Progenitor cell of endocrine pancreas (in vitro differentiated cells): ENCODE measurements at regions not wholly inside any gene's neighbourhood (a gene's known extent, or its start where the extent isn't known, plus 50 kb on each side); places are given as distances from the start of the nearest gene placed in this dataset.

Source experiments
- DNase-seq: peaks from one replicate; pipeline ENCODE4 v3.0.0; 2021; ENCODE audit warnings: low spot score; ENCODE audit not compliant: unreplicated experiment
- H3K27ac Mint-ChIP-seq: 2 replicates; pipeline ENCODE4 v1.8.0; 2021; ENCODE audit warnings: mild to moderate bottlenecking, moderate library complexity, mixed read lengths
- H3K27me3 Mint-ChIP-seq: 2 replicates; pipeline ENCODE4 v1.8.0; 2021; ENCODE audit warnings: mixed read lengths
- H3K36me3 Mint-ChIP-seq: 2 replicates; pipeline ENCODE4 v1.8.0; 2022; ENCODE audit warnings: mixed read lengths; ENCODE audit not compliant: insufficient read depth
- H3K4me1 Mint-ChIP-seq: 2 replicates; pipeline ENCODE4 v1.8.0; 2021; ENCODE audit warnings: low read depth, mixed read lengths
- H3K4me3 Mint-ChIP-seq: 2 replicates; pipeline ENCODE4 v1.8.0; 2021; ENCODE audit warnings: low read depth, mild to moderate bottlenecking, moderate library complexity, mixed read lengths
- H3K9me3 Mint-ChIP-seq: 2 replicates; pipeline ENCODE4 v1.8.0; 2021; ENCODE audit warnings: low read depth, mixed read lengths
- TF ChIP-seq, protein P1 (sequence below): fragments of 200-600 bp; sonication (generic); IDR thresholded peaks from one replicate; pipeline ENCODE4 v1.5.0; 2021; ENCODE audit warnings: antibody characterized with exemption, mild to moderate bottlenecking; ENCODE audit not compliant: unreplicated experiment

DNA sequence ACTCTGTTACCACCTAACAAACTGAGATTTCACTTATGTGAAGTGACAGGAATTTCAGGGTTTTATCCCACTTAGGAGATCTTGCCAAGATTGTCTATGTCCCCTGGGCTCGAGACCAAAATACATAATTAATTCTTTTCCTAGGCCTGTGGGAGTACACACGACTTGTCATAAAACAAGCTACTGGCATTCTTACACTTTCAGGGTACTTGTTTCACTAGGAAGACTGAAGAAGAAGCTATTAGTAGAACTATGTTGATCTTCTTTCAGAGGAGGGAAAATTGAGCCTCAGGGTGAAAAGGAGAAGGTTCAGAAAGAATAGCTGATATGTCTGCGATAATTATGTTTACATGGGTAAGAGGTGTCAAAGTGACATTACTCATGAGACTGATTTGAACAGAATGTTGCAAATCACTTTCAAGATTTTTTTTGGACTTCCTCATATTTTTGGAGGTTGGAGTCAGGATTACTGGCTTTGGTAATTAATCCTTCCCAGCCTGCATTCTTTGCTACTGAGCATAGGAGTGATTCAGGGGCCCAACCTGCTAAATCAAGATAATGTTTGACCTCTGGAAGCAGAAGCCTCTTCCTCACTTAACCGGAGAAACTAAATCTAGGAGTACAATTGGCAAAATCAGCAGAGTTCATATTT, 240.0 kb upstream of the NT5C1B start:
- no peak overlapping the region for H3K4me3 Mint-ChIP-seq
- TF ChIP-seq, protein P1, sequence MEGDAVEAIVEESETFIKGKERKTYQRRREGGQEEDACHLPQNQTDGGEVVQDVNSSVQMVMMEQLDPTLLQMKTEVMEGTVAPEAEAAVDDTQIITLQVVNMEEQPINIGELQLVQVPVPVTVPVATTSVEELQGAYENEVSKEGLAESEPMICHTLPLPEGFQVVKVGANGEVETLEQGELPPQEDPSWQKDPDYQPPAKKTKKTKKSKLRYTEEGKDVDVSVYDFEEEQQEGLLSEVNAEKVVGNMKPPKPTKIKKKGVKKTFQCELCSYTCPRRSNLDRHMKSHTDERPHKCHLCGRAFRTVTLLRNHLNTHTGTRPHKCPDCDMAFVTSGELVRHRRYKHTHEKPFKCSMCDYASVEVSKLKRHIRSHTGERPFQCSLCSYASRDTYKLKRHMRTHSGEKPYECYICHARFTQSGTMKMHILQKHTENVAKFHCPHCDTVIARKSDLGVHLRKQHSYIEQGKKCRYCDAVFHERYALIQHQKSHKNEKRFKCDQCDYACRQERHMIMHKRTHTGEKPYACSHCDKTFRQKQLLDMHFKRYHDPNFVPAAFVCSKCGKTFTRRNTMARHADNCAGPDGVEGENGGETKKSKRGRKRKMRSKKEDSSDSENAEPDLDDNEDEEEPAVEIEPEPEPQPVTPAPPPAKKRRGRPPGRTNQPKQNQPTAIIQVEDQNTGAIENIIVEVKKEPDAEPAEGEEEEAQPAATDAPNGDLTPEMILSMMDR, result no peak

DNA sequence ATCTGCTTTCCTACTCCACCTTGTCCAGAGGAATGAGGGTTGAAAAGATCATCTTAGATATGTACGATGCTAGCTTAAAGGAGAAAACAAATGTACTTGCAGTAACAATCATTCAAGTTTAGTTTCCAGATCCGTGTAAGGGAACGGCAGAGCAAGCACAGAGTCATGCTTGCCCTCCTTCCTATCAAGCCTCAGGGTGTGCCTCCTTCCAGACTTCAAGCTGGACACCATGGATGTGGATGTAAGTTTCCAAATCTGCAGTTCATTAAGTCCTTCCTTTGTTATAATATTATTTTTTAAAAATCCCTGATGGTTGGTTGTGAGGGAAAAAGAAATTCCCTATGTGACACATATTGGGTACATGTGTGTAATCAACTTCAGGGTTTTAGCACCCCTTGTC, 238.9 kb upstream of the NT5C1B start:
- no peaks in the 10 kb centered on the region for H3K36me3 Mint-ChIP-seq
- H3K27ac Mint-ChIP-seq, result no peak overlapping the region
- H3K27me3 Mint-ChIP-seq, result no peaks in the 10 kb centered on the region
- peaks cover 71% of the 10 kb centered on the region for H3K4me1 Mint-ChIP-seq
- DNase-seq, result no peak
- TF ChIP-seq, protein P1, result no peak
- H3K9me3 Mint-ChIP-seq, result no peaks in the 10 kb centered on the region
- no peak overlapping the region for H3K4me3 Mint-ChIP-seq

More for the DNA sequence above, 240.0 kb upstream of the NT5C1B start:
- H3K36me3 Mint-ChIP-seq, result no peaks in the 10 kb centered on the region
- peaks cover 62% of the 10 kb centered on the region for H3K4me1 Mint-ChIP-seq
- no peak for DNase-seq
- no peaks in the 10 kb centered on the region for H3K9me3 Mint-ChIP-seq
- peak overlapping the region; percentile 74 for H3K27ac Mint-ChIP-seq
- no peaks in the 10 kb centered on the region for H3K27me3 Mint-ChIP-seq

DNA sequence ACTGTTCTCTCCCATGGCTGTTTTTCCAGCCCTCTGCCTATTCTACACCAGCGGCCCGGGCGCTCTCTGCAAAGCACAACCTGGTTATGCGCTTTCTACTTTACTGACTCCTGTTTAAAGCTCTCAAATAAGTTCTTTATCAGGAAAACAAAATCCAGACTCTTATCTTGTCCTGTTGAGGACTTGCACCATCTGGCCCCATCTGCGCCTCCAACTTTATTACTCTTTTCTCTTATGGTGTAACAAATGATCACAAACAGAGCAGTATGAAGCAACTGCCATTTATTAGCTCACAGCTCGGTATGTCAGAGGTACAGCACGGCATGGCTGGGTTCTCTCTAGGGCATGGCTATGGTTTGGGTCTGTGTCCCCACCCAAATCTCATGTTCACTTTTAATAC, 236.5 kb upstream of the NT5C1B start:
- Mint-ChIP-seq H3K4me3 (no peak overlapping the region), H3K36me3 (no peaks in the 10 kb centered on the region), H3K27me3 (no peaks in the 10 kb centered on the region), H3K27ac (no peak overlapping the region), H3K4me1 (peaks cover 56% of the 10 kb centered on the region), H3K9me3 (no peaks in the 10 kb centered on the region)
- TF ChIP-seq, protein P1, result no peak
- DNase-seq, result no peak

DNA sequence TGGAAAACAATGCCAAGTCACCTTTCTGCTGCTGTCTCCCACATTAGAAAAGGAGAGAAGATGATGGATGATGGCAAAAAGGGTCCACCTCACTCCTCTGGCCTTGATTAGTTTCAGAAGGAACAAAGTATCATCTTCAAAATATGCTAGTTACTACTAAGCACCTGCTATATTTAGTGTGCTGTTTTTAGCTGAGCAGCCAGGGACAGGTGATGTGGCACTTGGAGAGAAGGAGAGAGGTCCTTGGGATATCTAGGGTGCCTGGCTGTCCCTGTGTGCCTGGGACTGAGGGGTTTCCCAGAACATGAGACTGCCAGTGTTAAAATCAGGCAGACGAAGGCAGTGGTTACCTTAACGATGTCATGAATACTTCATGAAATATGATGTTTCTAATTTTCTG, 235.5 kb upstream of the NT5C1B start:
- Mint-ChIP-seq H3K36me3 (no peaks in the 10 kb centered on the region), H3K9me3 (no peaks in the 10 kb centered on the region), H3K4me3 (no peak overlapping the region), H3K27me3 (no peaks in the 10 kb centered on the region), H3K27ac (no peak overlapping the region), H3K4me1 (peaks cover 50% of the 10 kb centered on the region)
- TF ChIP-seq, protein P1, result no peak
- no peak for DNase-seq

DNA sequence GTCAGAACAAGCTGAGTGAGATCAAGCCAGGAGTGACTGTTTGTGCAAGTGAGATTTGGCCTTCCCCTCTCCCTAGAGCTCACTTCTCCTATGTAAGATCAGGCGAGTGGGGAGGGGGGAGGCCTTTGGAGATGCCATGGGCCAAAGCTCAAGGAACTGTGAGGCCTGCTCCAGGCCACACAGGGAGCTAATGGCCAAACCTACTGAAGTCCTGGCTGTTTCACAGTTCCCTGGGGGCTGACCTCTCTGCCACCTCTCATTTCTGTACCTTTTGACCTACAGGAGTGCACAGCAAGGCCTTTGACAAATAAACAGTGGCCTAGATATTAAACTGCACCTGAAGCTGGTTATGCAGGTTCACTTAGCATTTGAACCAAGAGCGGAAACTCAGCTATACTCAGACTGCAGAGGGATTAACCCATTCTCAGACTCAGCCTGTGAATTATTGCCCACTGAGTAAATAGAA, 235.0 kb upstream of the NT5C1B start:
- no peaks in the 10 kb centered on the region for H3K9me3 Mint-ChIP-seq
- H3K36me3 Mint-ChIP-seq, result no peaks in the 10 kb centered on the region
- H3K27ac Mint-ChIP-seq, result peak overlapping the region; percentile 90
- H3K4me3 Mint-ChIP-seq, result no peak overlapping the region
- H3K4me1 Mint-ChIP-seq, result peaks cover 44% of the 10 kb centered on the region
- no peaks in the 10 kb centered on the region for H3K27me3 Mint-ChIP-seq
- TF ChIP-seq, protein P1, result no peak
- peak; percentile 10 for DNase-seq
